ENCODE measurements at regions not wholly inside any gene's neighbourhood (a gene's known extent, or its start where the extent isn't known, plus 50 kb on each side); places are given as distances from the start of the nearest gene placed in this dataset.

GRCh38 chr18:66792466-66792865 lies 188.6 kb upstream of the CDH19 start:
- no peak for DNase-seq (ENCODE audit: low spot score)
- intact Hi-C loops (cut with micrococcal nuclease) = no loop called here
- Mint-ChIP-seq H3K9me3 (no peaks in the 10 kb centered on the region), H3K4me1 (ENCODE audit: low read depth) (no peaks in the 10 kb centered on the region), H3K4me3 (no peak overlapping the region), H3K27me3 (ENCODE audit: insufficient read depth) (no peaks in the 10 kb centered on the region), H3K36me3 (ENCODE audit: low read depth) (no peaks in the 10 kb centered on the region), H3K27ac (no peak overlapping the region)

GRCh38 chr18:66780609-66781008 lies 176.7 kb upstream of the CDH19 start:
- intact Hi-C loops (cut with micrococcal nuclease) = no loop called here
- DNase-seq (ENCODE audit: low spot score) = no peak
- H3K4me3 Mint-ChIP-seq = no peak overlapping the region
- H3K4me1 Mint-ChIP-seq (ENCODE audit: low read depth) = no peaks in the 10 kb centered on the region
- H3K27ac Mint-ChIP-seq = no peak overlapping the region
- H3K9me3 Mint-ChIP-seq = no peaks in the 10 kb centered on the region
- H3K27me3 Mint-ChIP-seq (ENCODE audit: insufficient read depth) = no peaks in the 10 kb centered on the region
- H3K36me3 Mint-ChIP-seq (ENCODE audit: low read depth) = no peaks in the 10 kb centered on the region

GRCh38 chr18:66778048-66778447 lies 174.2 kb upstream of the CDH19 start:
- intact Hi-C loops (cut with micrococcal nuclease) = no loop called here
- Mint-ChIP-seq H3K9me3 (no peaks in the 10 kb centered on the region), H3K27ac (no peak overlapping the region), H3K27me3 (ENCODE audit: insufficient read depth) (no peaks in the 10 kb centered on the region), H3K36me3 (ENCODE audit: low read depth) (no peaks in the 10 kb centered on the region), H3K4me1 (ENCODE audit: low read depth) (no peaks in the 10 kb centered on the region), H3K4me3 (no peak overlapping the region)
- DNase-seq (ENCODE audit: low spot score) = no peak

- Mint-ChIP-seq H3K27ac (no peak overlapping the region), H3K9me3 (no peaks in the 10 kb centered on the region), H3K4me3 (no peak overlapping the region), H3K27me3 (ENCODE audit: insufficient read depth) (no peaks in the 10 kb centered on the region), H3K36me3 (ENCODE audit: low read depth) (no peaks in the 10 kb centered on the region), H3K4me1 (ENCODE audit: low read depth) (no peaks in the 10 kb centered on the region)
- intact Hi-C loops (cut with micrococcal nuclease) = no loop called here
- no peak for DNase-seq (ENCODE audit: low spot score)
Measured at GRCh38 chr18:66769375-66769774, 165.5 kb upstream of the CDH19 start.

- no peaks in the 10 kb centered on the region for H3K27me3 Mint-ChIP-seq (ENCODE audit: insufficient read depth)
- H3K4me1 Mint-ChIP-seq (ENCODE audit: low read depth) = no peaks in the 10 kb centered on the region
- H3K27ac Mint-ChIP-seq = no peak overlapping the region
- H3K4me3 Mint-ChIP-seq = no peak overlapping the region
- no peaks in the 10 kb centered on the region for H3K36me3 Mint-ChIP-seq (ENCODE audit: low read depth)
- intact Hi-C loops (cut with micrococcal nuclease) = no loop called here
- DNase-seq (ENCODE audit: low spot score) = no peak
- no peaks in the 10 kb centered on the region for H3K9me3 Mint-ChIP-seq
Measured at GRCh38 chr18:66764230-66764629, 160.3 kb upstream of the CDH19 start.

- H3K27me3 Mint-ChIP-seq (ENCODE audit: insufficient read depth) = no peaks in the 10 kb centered on the region
- DNase-seq (ENCODE audit: low spot score) = no peak
- no peaks in the 10 kb centered on the region for H3K9me3 Mint-ChIP-seq
- no peaks in the 10 kb centered on the region for H3K4me1 Mint-ChIP-seq (ENCODE audit: low read depth)
- H3K36me3 Mint-ChIP-seq (ENCODE audit: low read depth) = no peaks in the 10 kb centered on the region
- intact Hi-C loops (cut with micrococcal nuclease) = no loop called here
- no peak overlapping the region for H3K27ac Mint-ChIP-seq
- no peak overlapping the region for H3K4me3 Mint-ChIP-seq
Measured at GRCh38 chr18:66761166-66761565, 157.3 kb upstream of the CDH19 start.

- Mint-ChIP-seq H3K9me3 (no peaks in the 10 kb centered on the region), H3K4me1 (ENCODE audit: low read depth) (no peaks in the 10 kb centered on the region), H3K36me3 (ENCODE audit: low read depth) (no peaks in the 10 kb centered on the region), H3K27ac (no peak overlapping the region), H3K27me3 (ENCODE audit: insufficient read depth) (no peaks in the 10 kb centered on the region), H3K4me3 (no peak overlapping the region)
- DNase-seq (ENCODE audit: low spot score) = no peak
- intact Hi-C loops (cut with micrococcal nuclease) = no loop called here
Measured at GRCh38 chr18:66760559-66760958, 156.7 kb upstream of the CDH19 start.

GRCh38 chr18:66759050-66759828 lies 155.3 kb upstream of the CDH19 start:
- no peaks in the 10 kb centered on the region for H3K4me1 Mint-ChIP-seq (ENCODE audit: low read depth)
- no peaks in the 10 kb centered on the region for H3K9me3 Mint-ChIP-seq
- no peak overlapping the region for H3K4me3 Mint-ChIP-seq
- no peaks in the 10 kb centered on the region for H3K27me3 Mint-ChIP-seq (ENCODE audit: insufficient read depth)
- DNase-seq (ENCODE audit: low spot score) = no peak
- no peak overlapping the region for H3K27ac Mint-ChIP-seq
- H3K36me3 Mint-ChIP-seq (ENCODE audit: low read depth) = no peaks in the 10 kb centered on the region
- intact Hi-C loops (cut with micrococcal nuclease) = no loop called here

GRCh38 chr18:66757946-66758345 lies 154.1 kb upstream of the CDH19 start:
- H3K4me1 Mint-ChIP-seq (ENCODE audit: low read depth) = no peaks in the 10 kb centered on the region
- no peaks in the 10 kb centered on the region for H3K9me3 Mint-ChIP-seq
- intact Hi-C loops (cut with micrococcal nuclease) = no loop called here
- H3K27ac Mint-ChIP-seq = no peak overlapping the region
- no peak overlapping the region for H3K4me3 Mint-ChIP-seq
- no peaks in the 10 kb centered on the region for H3K27me3 Mint-ChIP-seq (ENCODE audit: insufficient read depth)
- no peaks in the 10 kb centered on the region for H3K36me3 Mint-ChIP-seq (ENCODE audit: low read depth)
- DNase-seq (ENCODE audit: low spot score) = no peak

GRCh38 chr18:66754335-66754734 lies 150.4 kb upstream of the CDH19 start:
- no peaks in the 10 kb centered on the region for H3K36me3 Mint-ChIP-seq (ENCODE audit: low read depth)
- H3K27me3 Mint-ChIP-seq (ENCODE audit: insufficient read depth) = no peaks in the 10 kb centered on the region
- DNase-seq (ENCODE audit: low spot score) = no peak
- intact Hi-C loops (cut with micrococcal nuclease) = no loop called here
- no peak overlapping the region for H3K27ac Mint-ChIP-seq
- peaks cover 3% of the 10 kb centered on the region for H3K9me3 Mint-ChIP-seq
- no peaks in the 10 kb centered on the region for H3K4me1 Mint-ChIP-seq (ENCODE audit: low read depth)
- H3K4me3 Mint-ChIP-seq = no peak overlapping the region

GRCh38 chr18:66752733-66753132 lies 148.8 kb upstream of the CDH19 start:
- Mint-ChIP-seq H3K27ac (no peak overlapping the region), H3K36me3 (ENCODE audit: low read depth) (no peaks in the 10 kb centered on the region), H3K9me3 (peaks cover 3% of the 10 kb centered on the region), H3K4me1 (ENCODE audit: low read depth) (no peaks in the 10 kb centered on the region), H3K27me3 (ENCODE audit: insufficient read depth) (no peaks in the 10 kb centered on the region), H3K4me3 (no peak overlapping the region)
- no peak for DNase-seq (ENCODE audit: low spot score)
- intact Hi-C loops (cut with micrococcal nuclease) = no loop called here

- no peaks in the 10 kb centered on the region for H3K27me3 Mint-ChIP-seq (ENCODE audit: insufficient read depth)
- no peak overlapping the region for H3K27ac Mint-ChIP-seq
- no peak for DNase-seq (ENCODE audit: low spot score)
- intact Hi-C loops (cut with micrococcal nuclease) = no loop called here
- no peaks in the 10 kb centered on the region for H3K36me3 Mint-ChIP-seq (ENCODE audit: low read depth)
- peaks cover 3% of the 10 kb centered on the region for H3K9me3 Mint-ChIP-seq
- no peak overlapping the region for H3K4me3 Mint-ChIP-seq
- no peaks in the 10 kb centered on the region for H3K4me1 Mint-ChIP-seq (ENCODE audit: low read depth)
Measured at GRCh38 chr18:66749481-66750035, 145.7 kb upstream of the CDH19 start.

- intact Hi-C loops (cut with micrococcal nuclease) = no loop called here
- H3K36me3 Mint-ChIP-seq (ENCODE audit: low read depth) = no peaks in the 10 kb centered on the region
- no peaks in the 10 kb centered on the region for H3K27me3 Mint-ChIP-seq (ENCODE audit: insufficient read depth)
- H3K27ac Mint-ChIP-seq = no peak overlapping the region
- H3K4me1 Mint-ChIP-seq (ENCODE audit: low read depth) = no peaks in the 10 kb centered on the region
- DNase-seq (ENCODE audit: low spot score) = no peak
- H3K4me3 Mint-ChIP-seq = no peak overlapping the region
- peaks cover 3% of the 10 kb centered on the region for H3K9me3 Mint-ChIP-seq
Measured at GRCh38 chr18:66749030-66749429, 145.1 kb upstream of the CDH19 start.

- Mint-ChIP-seq H3K4me1 (ENCODE audit: low read depth) (no peaks in the 10 kb centered on the region), H3K9me3 (peaks cover 3% of the 10 kb centered on the region), H3K27me3 (ENCODE audit: insufficient read depth) (no peaks in the 10 kb centered on the region), H3K27ac (no peak overlapping the region), H3K36me3 (ENCODE audit: low read depth) (no peaks in the 10 kb centered on the region), H3K4me3 (no peak overlapping the region)
- intact Hi-C loops (cut with micrococcal nuclease) = no loop called here
- no peak for DNase-seq (ENCODE audit: low spot score)
Measured at GRCh38 chr18:66742832-66743231, 138.9 kb upstream of the CDH19 start.

All from activated T-helper 1 cell treated with anti-CD3 and anti-CD28 coated beads, Interleukin-12 subunit alpha, Interleukin-12 subunit beta, Interleukin-2, Interleukin-4 antibody, amounts not matched to agents 30 ng/mL and 10 ng/mL and 1 ng/mL, durations not matched to agents 14 hours and 24 hours and 36 hours (primary cell).